SU-DHL-6 (cell line): ENCODE measurements at regions not wholly inside any gene's neighbourhood (a gene's known extent, or its start where the extent isn't known, plus 50 kb on each side); places are given as distances from the start of the nearest gene placed in this dataset.
"Not testable (repeated sequence)": the region's sequence is repeated elsewhere in the genome, so short reads cannot be mapped to it uniquely, and the experiment has no call there.

ENCODE experiments used
- H2AFZ ChIP-seq: fragments of 200-600 bp; sonication (generic); 2 replicates; pipeline ENCODE4 v1.6.1; 2014; ENCODE audit warnings: low read depth, mild to moderate bottlenecking, moderate library complexity, mixed read lengths, antibody characterized with exemption, low read length; ENCODE audit not compliant: severe bottlenecking
- H3F3A ChIP-seq: fragments of 200-600 bp; shearing (Covaris generic); 2 replicates; pipeline ENCODE4 v1.6.0; 2016; ENCODE audit warnings: antibody characterized with exemption, mild to moderate bottlenecking; ENCODE audit not compliant: insufficient read depth
- H3K27ac ChIP-seq: fragments of 200-600 bp; sonication (generic); 2 replicates; pipeline ENCODE4 v1.5.1; 2016; ENCODE audit warnings: low read depth, mild to moderate bottlenecking, low read length, moderate library complexity, mixed read lengths
- H3K27me3 ChIP-seq: fragments of 200-600 bp; sonication (generic), shearing (Covaris generic); 2 replicates; pipeline ENCODE4 v1.6.0; 2014; ENCODE audit warnings: mild to moderate bottlenecking, low read length
- H3K36me3 ChIP-seq: fragments of 200-600 bp; sonication (generic); 2 replicates; pipeline ENCODE4 v1.6.1; 2014; ENCODE audit warnings: mild to moderate bottlenecking, low read length, mixed read lengths
- H3K4me2 ChIP-seq: fragments of 300-600, 200-600 bp; shearing (Covaris generic), sonication (generic); 2 replicates; pipeline ENCODE4 v1.6.0; 2014; ENCODE audit warnings: low read length, low read depth, mild to moderate bottlenecking; ENCODE audit not compliant: poor library complexity, severe bottlenecking
- H3K4me3 ChIP-seq: fragments of 200-600 bp; sonication (generic); 2 replicates; pipeline ENCODE4 v1.5.1; 2014; ENCODE audit warnings: antibody characterized with exemption, low read length, mild to moderate bottlenecking, mixed read lengths; ENCODE audit not compliant: insufficient read depth, poor library complexity, severe bottlenecking
- H3K79me2 ChIP-seq: fragments of 200-600 bp; sonication (generic); 2 replicates; pipeline ENCODE4 v1.6.1; 2014; ENCODE audit warnings: mild to moderate bottlenecking, low read length, moderate library complexity; ENCODE audit not compliant: insufficient read depth
- H3K9ac ChIP-seq: fragments of 200-600 bp; sonication (generic); 2 replicates; pipeline ENCODE4 v1.7.0; 2014; ENCODE audit warnings: mild to moderate bottlenecking, low read length
- H3K9me2 ChIP-seq: fragments of 200-600 bp; sonication (generic); replicated peaks from 2 replicates; pipeline ENCODE4 v1.6.1; 2014; ENCODE audit warnings: low read length; ENCODE audit not compliant: insufficient read depth
- H3K9me3 ChIP-seq: fragments of 200-600 bp; sonication (generic); 2 replicates; pipeline ENCODE4 v1.6.1; 2014; ENCODE audit warnings: low read length, mixed read lengths; ENCODE audit not compliant: insufficient read depth
- H4K20me1 ChIP-seq: fragments of 200-600 bp; sonication (generic); 2 replicates; pipeline ENCODE4 v1.6.1; 2014; ENCODE audit warnings: low read depth, mild to moderate bottlenecking, antibody characterized with exemption, low read length, moderate library complexity, mixed read lengths
- CTCF ChIP-seq: fragments of 200-600 bp; sonication (generic); IDR thresholded peaks from one replicate; pipeline ENCODE4 v1.5.1; 2017; ENCODE audit warnings: antibody characterized with exemption, mild to moderate bottlenecking, low read length, moderate library complexity; ENCODE audit not compliant: insufficient read depth, poor library complexity, severe bottlenecking
- EZH2phosphoT487 ChIP-seq: fragments of 200-600 bp; sonication (generic), shearing (Covaris generic); conservative IDR thresholded peaks from 2 replicates; pipeline ENCODE4 v1.6.1; 2018; ENCODE audit warnings: mild to moderate bottlenecking, antibody characterized with exemption, low read length, moderate library complexity, mixed read lengths

GRCh38 chr12:84463741-84464495, 448.7 kb downstream of the SLC6A15 start:
- no peaks in the 10 kb centered on the region for H3F3A ChIP-seq
- H3K9me2 ChIP-seq = no peaks in the 10 kb centered on the region
- no peak for TF ChIP-seq EZH2phosphoT487
- TF ChIP-seq CTCF = no peak
- no peak overlapping the region for H3K4me2 ChIP-seq
- H3K4me3 ChIP-seq = no peak overlapping the region
- no peaks in the 10 kb centered on the region for H3K9me3 ChIP-seq
- no peaks in the 10 kb centered on the region for H4K20me1 ChIP-seq
- no peak overlapping the region for H3K9ac ChIP-seq
- H3K36me3 ChIP-seq = no peaks in the 10 kb centered on the region
- H3K27me3 ChIP-seq = no peaks in the 10 kb centered on the region
- no peak overlapping the region for H3K27ac ChIP-seq
- no peaks in the 10 kb centered on the region for H3K79me2 ChIP-seq
- no peak overlapping the region for H2AFZ ChIP-seq

GRCh38 chr12:84455598-84455997, 457.0 kb downstream of the SLC6A15 start:
- Histone ChIP-seq H3K27me3 (no peaks in the 10 kb centered on the region), H3K9me3 (no peaks in the 10 kb centered on the region), H3K9ac (no peak overlapping the region), H3K9me2 (no peaks in the 10 kb centered on the region), H3F3A (no peaks in the 10 kb centered on the region), H3K27ac (no peak overlapping the region), H3K4me3 (no peak overlapping the region), H3K36me3 (no peaks in the 10 kb centered on the region), H2AFZ (no peak overlapping the region), H4K20me1 (no peaks in the 10 kb centered on the region), H3K4me2 (no peak overlapping the region), H3K79me2 (no peaks in the 10 kb centered on the region)
- TF ChIP-seq EZH2phosphoT487 (no peak), CTCF (no peak)

- H3F3A ChIP-seq, H2AFZ ChIP-seq, H3K9me2 ChIP-seq, H3K79me2 ChIP-seq, H3K27ac ChIP-seq, H3K27me3 ChIP-seq, H3K36me3 ChIP-seq, H3K9me3 ChIP-seq, H4K20me1 ChIP-seq, H3K9ac ChIP-seq, H3K4me2 ChIP-seq, H3K4me3 ChIP-seq: not testable (repeated sequence)
These were observed 466.1 kb downstream of the SLC6A15 start for GRCh38 chr12:84446478-84446877.

GRCh38 chr12:84436134-84436533, 476.5 kb downstream of the SLC6A15 start:
- no peaks in the 10 kb centered on the region for H3F3A ChIP-seq
- TF ChIP-seq EZH2phosphoT487 (no peak), CTCF (no peak)
- H3K4me3 ChIP-seq = no peak overlapping the region
- no peaks in the 10 kb centered on the region for H3K9me3 ChIP-seq
- H3K36me3 ChIP-seq = no peaks in the 10 kb centered on the region
- no peak overlapping the region for H3K27ac ChIP-seq
- no peak overlapping the region for H3K4me2 ChIP-seq
- no peaks in the 10 kb centered on the region for H3K9me2 ChIP-seq
- H3K79me2 ChIP-seq = no peaks in the 10 kb centered on the region
- no peak overlapping the region for H3K9ac ChIP-seq
- H3K27me3 ChIP-seq = no peaks in the 10 kb centered on the region
- peak overlapping the region; percentile 6 for H2AFZ ChIP-seq
- H4K20me1 ChIP-seq = no peaks in the 10 kb centered on the region
